Testis (tissue), 2 donors: ENCODE measurements at regions not wholly inside any gene's neighbourhood (a gene's known extent, or its start where the extent isn't known, plus 50 kb on each side); places are given as distances from the start of the nearest gene placed in this dataset.

ENCODE experiments used
- DNase-seq: peaks from one replicate; pipeline ENCODE4 v3.0.0-alpha.2; 2019
- H3K27ac ChIP-seq, 2 donors: fragments of 200-600 bp; sonication (generic); one replicate each; pipeline ENCODE4 v1.5.1; 2019
- H3K27me3 ChIP-seq: fragments of 200-600 bp; sonication (generic); one replicate; pipeline ENCODE4 v1.5.1; 2019
- H3K36me3 ChIP-seq: fragments of 200-600 bp; sonication (generic); one replicate; pipeline ENCODE4 v1.5.1; 2017; ENCODE audit warnings: low read depth; ENCODE audit errors: missing control alignments
- H3K4me1 ChIP-seq: fragments of 200-600 bp; sonication (generic); one replicate; pipeline ENCODE4 v1.5.1; 2019
- H3K4me3 ChIP-seq, 2 donors: fragments of 200-600 bp; sonication (generic); one replicate each; pipeline ENCODE4 v1.5.1; 2017 to 2019
- H3K9me3 ChIP-seq: fragments of 200-600 bp; sonication (generic); one replicate; pipeline ENCODE4 v1.5.1; 2017
- CTCF ChIP-seq, 3 experiments: fragments of 450-650 bp in 2 of 3; fragments of 200-600 bp in 1 of 3; sonication (generic) in 1 of 3; IDR thresholded peaks; one replicate each; pipeline ENCODE4 v1.5.1; 2016 to 2019; ENCODE audit warnings: antibody characterized with exemption in 3 of 3, mild to moderate bottlenecking in 2 of 3, moderate library complexity in 1 of 3
- POLR2A ChIP-seq: fragments of 450-650 bp; IDR thresholded peaks from one replicate; pipeline ENCODE4 v1.6.1; 2017; ENCODE audit warnings: antibody characterized with exemption, mild to moderate bottlenecking, moderate library complexity
- WGBS, 2 donors: methylation state at CpG; one replicate each; pipeline ENCODE4 v1.1.5; 2018; 5-methylcytosine and 5-hydroxymethylcytosine counted together
- intact Hi-C: fragments of 100-400 bp; cut with DNase I; formaldehyde crosslinking; loops from one replicate; pipeline ENCODE4 v1.15.1; 2023; ENCODE audit warnings: low total_unique reads

- intact Hi-C loops, result no loop called here
- Histone ChIP-seq H3K4me3 (no peak overlapping the region), H3K4me1 (no peaks in the 10 kb centered on the region), H3K36me3 (no peaks in the 10 kb centered on the region), H3K27ac (no peak overlapping the region), H3K27me3 (no peaks in the 10 kb centered on the region), H3K9me3 (no peaks in the 10 kb centered on the region)
- no peak for DNase-seq
- 85 to 89% methylated on average over 7 of the region's 7 CpGs for WGBS, 2 donors
- no peak for TF ChIP-seq POLR2A
- no peak for TF ChIP-seq CTCF (IDR thresholded peaks at IDR 0.05)
Measured at GRCh38 chr11:70590356-70590991, 192.1 kb downstream of the CTTN start.

GRCh38 chr11:70592641-70593165 lies 194.4 kb downstream of the CTTN start:
- Histone ChIP-seq H3K4me3 (no peak overlapping the region), H3K4me1 (peaks cover 5% of the 10 kb centered on the region), H3K27ac (no peak overlapping the region), H3K36me3 (no peaks in the 10 kb centered on the region), H3K27me3 (no peaks in the 10 kb centered on the region), H3K9me3 (no peaks in the 10 kb centered on the region)
- TF ChIP-seq POLR2A (no peak), CTCF (IDR thresholded peaks at IDR 0.05) (no peak)
- intact Hi-C loops, result no loop called here
- DNase-seq, result no peak
- WGBS, 2 donors, result 89 to 97% methylated on average over 11 to 17 of the region's 17 CpGs

- DNase-seq, result no peak
- TF ChIP-seq CTCF (IDR thresholded peaks at IDR 0.05), result no peak
- no peak for TF ChIP-seq POLR2A
- Histone ChIP-seq H3K9me3 (no peaks in the 10 kb centered on the region), H3K27me3 (no peaks in the 10 kb centered on the region), H3K36me3 (no peaks in the 10 kb centered on the region), H3K4me1 (peaks cover 11% of the 10 kb centered on the region), H3K27ac (no peak overlapping the region), H3K4me3 (no peak overlapping the region)
- 84 to 94% methylated on average over 10 of the region's 10 CpGs for WGBS, 2 donors
- intact Hi-C loops, result no loop called here
Measured at GRCh38 chr11:70593446-70593983, 195.2 kb downstream of the CTTN start.

- no peak for DNase-seq
- intact Hi-C loops, result no loop called here
- Histone ChIP-seq H3K9me3 (no peaks in the 10 kb centered on the region), H3K4me1 (peaks cover 11% of the 10 kb centered on the region), H3K27ac (no peak overlapping the region), H3K36me3 (no peaks in the 10 kb centered on the region), H3K4me3 (no peak overlapping the region), H3K27me3 (no peaks in the 10 kb centered on the region)
- 90 to 95% methylated on average over 16 of the region's 16 CpGs for WGBS, 2 donors
- no peak for TF ChIP-seq CTCF (IDR thresholded peaks at IDR 0.05)
- no peak for TF ChIP-seq POLR2A
Measured at GRCh38 chr11:70594031-70594430, 195.7 kb downstream of the CTTN start.

- Histone ChIP-seq H3K27ac (no peak overlapping the region), H3K36me3 (no peaks in the 10 kb centered on the region), H3K27me3 (no peaks in the 10 kb centered on the region), H3K4me3 (no peak overlapping the region), H3K9me3 (no peaks in the 10 kb centered on the region), H3K4me1 (peaks cover 11% of the 10 kb centered on the region)
- DNase-seq, result no peak
- TF ChIP-seq CTCF (IDR thresholded peaks at IDR 0.05) (no peak), POLR2A (no peak)
- intact Hi-C loops, result no loop called here
- 90 to 93% methylated on average over 10 of the region's 10 CpGs for WGBS, 2 donors
Measured at GRCh38 chr11:70594606-70595005, 196.3 kb downstream of the CTTN start.
